HCT116 (cell line): ENCODE measurements at regions not wholly inside any gene's neighbourhood (a gene's known extent, or its start where the extent isn't known, plus 50 kb on each side); places are given as distances from the start of the nearest gene placed in this dataset.
"Not testable (repeated sequence)": the region's sequence is repeated elsewhere in the genome, so short reads cannot be mapped to it uniquely, and the experiment has no call there.

Experiments used
- ATAC-seq: fragments of 200-7000 bp; cut with Tn5 transposase; 2 replicates; pipeline ENCODE4 v1.9.1; 2020; ENCODE audit warnings: mild to moderate bottlenecking, moderate library complexity
- BruUV-seq: library from RNA; stranded (reverse); fragments of 400-500 nt; replicated peaks from 2 replicates; lab custom pipeline; 2021; lab: Mats Ljungman, UMichigan
- CTCF ChIA-PET: fragments of 300-600 bp; sonication (Branson Sonifier 250); formaldehyde crosslinking; loops from one replicate; lab custom pipeline; 2021; ENCODE audit warnings: antibody characterized with exemption; lab: Charles Lee
- POLR2A ChIA-PET: fragments of 300-600, 350-600 bp; sonication (Branson Sonifier 250); formaldehyde crosslinking; loops from one replicate; lab custom pipeline; 2021; ENCODE audit warnings: antibody characterized with exemption; lab: Charles Lee
- RAD21 ChIA-PET, 2 experiments: fragments of 300-600 bp; sonication (Branson Sonifier 250); formaldehyde crosslinking; loops; one replicate each; lab custom pipeline; 2023; ENCODE audit warnings: low total read pairs in 2 of 2; ENCODE audit not compliant: uncharacterized antibody in 2 of 2, unreplicated experiment in 2 of 2, low non-redundant PET in 1 of 2; lab: Charles Lee
- DNase-seq: peaks from one replicate; pipeline ENCODE4 v3.0.0-alpha.2; 2010; ENCODE audit warnings: low read depth, low spot score
- H2AFZ ChIP-seq: fragments of 200-600 bp; shearing (Covaris generic), sonication (generic); 2 replicates; pipeline ENCODE4 v1.6.1; 2017; ENCODE audit warnings: low read depth, mixed run types, mixed read lengths, antibody characterized with exemption, low read length; ENCODE audit not compliant: poor library complexity, severe bottlenecking
- H3K27ac ChIP-seq: 2 replicates; pipeline ENCODE4 v1.5.1; 2012; ENCODE audit warnings: low read depth, low read length
- H3K27me3 ChIP-seq: fragments of 200-600 bp; sonication (generic); 2 replicates; pipeline ENCODE4 v1.6.1; 2016; ENCODE audit warnings: mixed run types, low read length, mixed read lengths; ENCODE audit not compliant: insufficient read depth
- H3K36me3 ChIP-seq, 2 experiments: fragments of 200-500 bp in 1 of 2; fragments of 200-600 bp in 1 of 2; sonication (Bioruptor generic) in 1 of 2; sonication (generic) in 1 of 2; 2 replicates each; pipeline versions ENCODE4 v1.5.1 to v1.6.1; 2014 to 2016; ENCODE audit warnings: low read length in 2 of 2, inconsistent platforms in 1 of 2, mixed read lengths in 1 of 2, mixed run types in 1 of 2; ENCODE audit not compliant: insufficient read depth in 2 of 2, control insufficient read depth in 1 of 2
- H3K4me1 ChIP-seq, 2 experiments: fragments of 200-600 bp in 1 of 2; sonication (generic) in 1 of 2; 2 replicates each; pipeline versions ENCODE4 v1.5.1 to v1.6.1; 2012 to 2017; ENCODE audit warnings: low read length in 2 of 2, inconsistent platforms in 1 of 2, mild to moderate bottlenecking in 1 of 2, mixed read lengths in 1 of 2, mixed run types in 1 of 2, moderate library complexity in 1 of 2; ENCODE audit not compliant: insufficient read depth in 2 of 2, control insufficient read depth in 1 of 2
- H3K4me2 ChIP-seq: fragments of 200-600 bp; sonication (generic); 2 replicates; pipeline ENCODE4 v1.6.1; 2017; ENCODE audit warnings: mixed run types, low read length, mixed read lengths
- H3K4me3 ChIP-seq, 2 experiments: fragments of 200-600 bp in 1 of 2; sonication (generic) in 1 of 2; replicated peaks in 1 of 2; 2 replicates each; pipeline ENCODE4 v1.5.1; 2011 to 2016; ENCODE audit warnings: low read length in 2 of 2, control low read depth in 1 of 2, low read depth in 1 of 2, mild to moderate bottlenecking in 1 of 2, mixed read lengths in 1 of 2, mixed run types in 1 of 2
- H3K79me2 ChIP-seq: fragments of 200-600 bp; sonication (generic); 2 replicates; pipeline ENCODE4 v1.6.1; 2017; ENCODE audit warnings: mild to moderate bottlenecking, mixed run types, low read length, moderate library complexity, mixed read lengths; ENCODE audit not compliant: insufficient read depth
- H3K9ac ChIP-seq: fragments of 200-600 bp; sonication (generic); 2 replicates; pipeline ENCODE4 v1.6.1; 2016; ENCODE audit warnings: low read length, mixed read lengths
- H3K9me2 ChIP-seq: fragments of 200-600 bp; sonication (generic), shearing (Covaris generic); 2 replicates; pipeline ENCODE4 v1.6.1; 2017; ENCODE audit warnings: mixed run types, mild to moderate bottlenecking, moderate library complexity; ENCODE audit not compliant: insufficient read depth
- H3K9me3 ChIP-seq, 2 experiments: fragments of 200-500 bp in 1 of 2; fragments of 200-600 bp in 1 of 2; sonication (Bioruptor generic) in 1 of 2; sonication (generic) in 1 of 2; 2 replicates each; pipeline ENCODE4 v1.6.1; 2014 to 2017; ENCODE audit warnings: low read length in 2 of 2, mixed read lengths in 2 of 2, inconsistent platforms in 1 of 2, low read depth in 1 of 2, mild to moderate bottlenecking in 1 of 2, mixed run types in 1 of 2, moderate library complexity in 1 of 2; ENCODE audit not compliant: control insufficient read depth in 1 of 2, insufficient read depth in 1 of 2
- H4K20me1 ChIP-seq: fragments of 200-600 bp; sonication (generic), shearing (Covaris generic); 2 replicates; pipeline ENCODE4 v1.6.1; 2017; ENCODE audit warnings: mixed run types, mild to moderate bottlenecking, moderate library complexity; ENCODE audit not compliant: insufficient read depth
- CEBPB ChIP-seq: IDR thresholded peaks from 2 replicates; pipeline ENCODE4 v1.6.1; 2012; ENCODE audit warnings: low read depth
- EGR1 ChIP-seq: IDR thresholded peaks from 2 replicates; pipeline ENCODE4 v1.6.1; 2012; ENCODE audit warnings: low read depth
- ELF1 ChIP-seq: IDR thresholded peaks from 2 replicates; pipeline ENCODE4 v1.6.1; 2012; ENCODE audit warnings: low read depth, borderline replicate concordance
- EZH2phosphoT487 ChIP-seq: fragments of 200-600 bp; IDR thresholded peaks from 2 replicates; pipeline ENCODE4 v1.6.1; 2018; ENCODE audit warnings: antibody characterized with exemption, borderline replicate concordance
- JUND ChIP-seq: IDR thresholded peaks from 2 replicates; pipeline ENCODE4 v1.6.1; 2012
- RAD21 ChIP-seq: IDR thresholded peaks from 2 replicates; pipeline ENCODE4 v1.6.1; 2012; ENCODE audit warnings: low read depth, mild to moderate bottlenecking
- SIN3A ChIP-seq: IDR thresholded peaks from 2 replicates; pipeline ENCODE4 v1.6.1; 2012; ENCODE audit warnings: low read depth
- SP1 ChIP-seq: IDR thresholded peaks from 2 replicates; pipeline ENCODE4 v1.6.1; 2012; ENCODE audit warnings: low read depth
- SRF ChIP-seq: IDR thresholded peaks from 2 replicates; pipeline ENCODE4 v1.6.1; 2012; ENCODE audit warnings: low read depth
- YY1 ChIP-seq: IDR thresholded peaks from 2 replicates; pipeline ENCODE4 v1.6.1; 2011; ENCODE audit warnings: low read length, low read depth, moderate library complexity, mild to moderate bottlenecking; ENCODE audit not compliant: insufficient replicate concordance; ENCODE audit errors: extremely low read depth
- ZFX ChIP-seq: fragments of 450-650 bp; IDR thresholded peaks from 2 replicates; pipeline ENCODE4 v1.6.1; 2017
- intact Hi-C: fragments of 100-400 bp; cut with micrococcal nuclease; formaldehyde crosslinking; loops from 2 replicates; pipeline ENCODE4 v1.10.0; 2022

GRCh38 chr6:88402909-88403308, 236.8 kb upstream of the CNR1 start:
- Histone ChIP-seq H2AFZ (no peak overlapping the region), H3K4me3 (no peak overlapping the region), H4K20me1 (no peaks in the 10 kb centered on the region), H3K79me2 (no peaks in the 10 kb centered on the region), H3K9me2 (no peaks in the 10 kb centered on the region), H3K9ac (no peak overlapping the region), H3K27ac (no peak overlapping the region), H3K27me3 (peaks cover 51% of the 10 kb centered on the region), H3K9me3 (no peaks in the 10 kb centered on the region), H3K4me2 (no peak overlapping the region), H3K4me1 (no peaks in the 10 kb centered on the region), H3K36me3 (no peaks in the 10 kb centered on the region)
- BruUV-seq, result no TSS peak
- intact Hi-C loops, result no loop called here
- CTCF ChIA-PET, result no interaction called here
- TF ChIP-seq RAD21 (no peak), EZH2phosphoT487 (no peak; the same call in 1 of the 2 replicates), SP1 (no peak), ZFX (no peak), SRF (no peak), SIN3A (no peak), JUND (no peak), EGR1 (no peak), ELF1 (no peak), YY1 (no peak), CEBPB (no peak)
- no peak for DNase-seq
- RAD21 ChIA-PET, result no interaction called here
- no peak for ATAC-seq
- POLR2A ChIA-PET, result no interaction called here

DNA sequence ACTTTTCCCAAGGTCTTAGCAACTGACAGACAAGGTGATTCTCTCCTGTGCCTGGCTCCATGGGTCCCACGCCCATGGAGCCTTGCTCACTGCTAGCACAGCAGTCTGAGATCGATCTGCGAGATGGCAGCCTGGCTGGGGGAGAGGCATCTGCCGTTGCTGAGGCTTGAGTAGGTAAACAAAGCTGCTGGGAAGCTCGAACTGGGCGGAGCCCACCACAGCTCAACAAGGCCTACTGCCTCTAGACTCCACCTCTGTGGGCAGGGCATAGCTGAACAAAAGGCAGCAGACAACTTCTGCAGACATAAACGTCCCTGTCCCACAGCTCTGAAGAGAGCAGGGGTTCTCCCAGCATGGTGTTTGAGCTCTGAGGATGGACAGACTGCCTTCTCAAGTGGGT, 224.9 kb upstream of the CNR1 start:
- H3K9ac ChIP-seq, CTCF ChIA-PET, H3K9me3 ChIP-seq, H3K36me3 ChIP-seq, DNase-seq, BruUV-seq, H3K4me2 ChIP-seq, H3K4me3 ChIP-seq, ATAC-seq, H3K4me1 ChIP-seq, H3K27ac ChIP-seq, H3K79me2 ChIP-seq, H2AFZ ChIP-seq, RAD21 ChIA-PET, POLR2A ChIA-PET, H4K20me1 ChIP-seq, intact Hi-C loops, H3K9me2 ChIP-seq: not testable (repeated sequence)
- peaks cover 17% of the 10 kb centered on the region; the same call in 1 of the 2 replicates for H3K27me3 ChIP-seq
